ENCODE measurements at regions not wholly inside any gene's neighbourhood (a gene's known extent, or its start where the extent isn't known, plus 50 kb on each side); places are given as distances from the start of the nearest gene placed in this dataset.

DNA sequence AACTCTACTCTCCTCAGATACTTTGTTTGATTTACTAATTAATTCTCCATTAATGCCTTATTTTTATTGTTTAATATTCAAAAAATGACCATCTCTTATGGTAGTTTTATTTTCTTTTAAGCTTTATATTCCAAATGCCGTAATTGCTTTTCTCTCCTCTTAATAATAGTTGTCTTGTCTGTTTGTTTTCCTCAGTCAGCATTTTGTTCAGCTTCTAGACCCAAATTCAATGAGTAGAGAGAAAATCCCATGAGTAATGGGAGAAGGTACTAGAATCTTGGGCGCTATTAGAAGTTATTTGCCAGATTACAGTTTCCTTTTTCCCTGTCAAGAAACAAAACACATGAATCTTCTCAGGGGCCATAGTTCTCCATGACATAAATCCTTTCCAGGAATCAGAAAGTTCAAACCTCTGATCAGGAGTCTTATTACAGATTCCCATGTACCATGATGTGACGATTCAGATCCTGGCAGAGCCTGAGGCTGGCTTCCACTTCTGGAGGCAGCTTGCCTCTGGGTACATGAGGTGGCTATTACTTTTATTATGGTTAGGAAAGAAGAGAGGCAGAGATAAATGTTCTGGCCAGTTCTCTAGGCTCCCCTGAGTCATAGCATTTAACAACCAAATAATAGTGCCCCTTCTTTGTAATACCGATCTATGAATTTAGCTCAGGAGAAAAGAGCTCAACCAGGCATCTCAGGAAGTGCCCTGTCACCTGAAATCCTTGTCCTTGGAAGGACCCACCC, 485.1 kb upstream of the SETBP1 start:
- no peak for DNase-seq (ENCODE audit: low read depth)
- no peak overlapping the region for H3K4me3 ChIP-seq (ENCODE audit: low read length)
- TF ChIP-seq CTCF (conservative IDR thresholded peaks at IDR 0.05; ENCODE audit: low read depth, low read length): no peak

DNA sequence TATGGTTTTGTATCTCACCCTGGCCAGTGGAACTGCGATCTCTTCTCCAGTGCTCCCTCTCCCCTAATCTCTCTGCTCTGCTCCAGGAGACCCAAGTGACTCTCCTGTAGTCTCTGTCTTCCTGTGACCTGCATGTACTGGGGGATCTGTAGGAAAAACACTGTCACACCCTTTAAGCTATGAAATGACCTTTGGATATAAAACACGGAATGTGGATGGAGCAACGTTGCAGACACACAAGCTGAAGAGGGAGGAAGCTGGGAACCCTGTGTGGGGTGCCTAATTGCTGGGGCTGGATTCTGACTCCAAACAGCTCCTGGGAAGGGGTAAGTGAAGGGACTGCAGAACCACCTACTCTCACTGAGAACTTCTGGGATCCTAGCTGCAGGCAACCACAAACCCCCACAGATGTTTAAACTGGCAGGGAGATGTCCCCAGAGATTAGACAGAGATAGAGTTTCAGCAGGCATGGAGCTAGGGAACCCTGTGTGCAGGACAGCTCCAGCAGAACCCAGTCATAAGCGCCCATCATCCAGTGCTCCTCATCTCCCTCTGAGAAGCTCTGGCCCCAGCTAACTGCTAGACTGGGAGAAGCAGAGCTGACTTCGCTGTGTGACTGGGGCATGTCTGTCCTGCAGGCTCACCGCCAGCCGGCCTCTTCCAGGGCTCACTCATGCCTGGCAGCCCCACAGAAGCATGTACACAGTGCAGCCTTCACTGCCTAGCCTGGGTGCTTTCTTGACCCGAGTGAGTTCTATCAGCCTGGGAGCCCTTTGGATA, 482.7 kb upstream of the SETBP1 start:
- DNase-seq (ENCODE audit: low read depth): no peak
- no peak overlapping the region for H3K4me3 ChIP-seq (ENCODE audit: low read length)
- no peak for TF ChIP-seq CTCF (conservative IDR thresholded peaks at IDR 0.05; ENCODE audit: low read depth, low read length)

GRCh38 chr18:44198612-44199284, 481.9 kb upstream of the SETBP1 start:
- no peak for DNase-seq (ENCODE audit: low read depth)
- no peak for TF ChIP-seq CTCF (conservative IDR thresholded peaks at IDR 0.05; ENCODE audit: low read depth, low read length)
- H3K4me3 ChIP-seq (ENCODE audit: low read length): no peak overlapping the region

DNA sequence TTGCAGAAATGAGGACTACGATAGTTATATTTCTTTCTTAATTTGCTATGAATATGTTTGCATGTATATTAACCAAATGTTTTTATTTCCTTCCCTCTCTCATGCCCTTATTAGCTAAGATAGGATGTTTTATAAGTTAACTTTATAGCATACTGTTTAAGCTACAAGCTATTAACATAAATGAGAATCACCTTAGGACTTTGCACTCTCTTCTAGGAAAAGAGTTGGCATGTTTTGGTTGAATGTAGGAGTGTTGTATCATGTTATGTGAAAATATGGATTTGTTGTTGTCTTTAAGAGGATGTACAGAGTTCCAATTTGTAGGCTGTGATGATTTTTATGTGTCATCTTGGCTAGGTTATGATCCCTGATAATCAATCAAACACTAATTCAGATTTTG, 467.4 kb upstream of the SETBP1 start:
- no peak for TF ChIP-seq CTCF (conservative IDR thresholded peaks at IDR 0.05; ENCODE audit: low read depth, low read length)
- H3K4me3 ChIP-seq (ENCODE audit: low read length): no peak overlapping the region
- DNase-seq (ENCODE audit: low read depth): no peak

GRCh38 chr18:44214396-44214795, 466.3 kb upstream of the SETBP1 start:
- no peak for DNase-seq (ENCODE audit: low read depth)
- H3K4me3 ChIP-seq (ENCODE audit: low read length): no peak overlapping the region
- TF ChIP-seq CTCF (conservative IDR thresholded peaks at IDR 0.05; ENCODE audit: low read depth, low read length): no peak

GRCh38 chr18:44216169-44216568, 464.5 kb upstream of the SETBP1 start:
- H3K4me3 ChIP-seq (ENCODE audit: low read length): no peak overlapping the region

More at GRCh38 chr18:44216169-44216568, 464.5 kb upstream of the SETBP1 start:
- TF ChIP-seq CTCF (conservative IDR thresholded peaks at IDR 0.05; ENCODE audit: low read depth, low read length): no peak
- no peak for DNase-seq (ENCODE audit: low read depth)

All from retinal pigment epithelial cell (primary cell).